ENCODE measurements at regions not wholly inside any gene's neighbourhood (a gene's known extent, or its start where the extent isn't known, plus 50 kb on each side); places are given as distances from the start of the nearest gene placed in this dataset.

- Histone ChIP-seq H3K4me2 (ENCODE audit: low read depth, low read length) (no peak overlapping the region), H3K9ac (ENCODE audit: low read length) (no peak overlapping the region), H3K4me3 (ENCODE audit: low read length) (no peak overlapping the region), H3K9me3 (replicated peaks; ENCODE audit: insufficient read depth, low read length) (no peaks in the 10 kb centered on the region), H3K36me3 (replicated peaks; ENCODE audit: insufficient read depth, low read length) (no peaks in the 10 kb centered on the region), H3K4me1 (ENCODE audit: low read length) (no peaks in the 10 kb centered on the region), H4K20me1 (ENCODE audit: insufficient read depth, low read length) (no peaks in the 10 kb centered on the region), H2AFZ (ENCODE audit: low read length) (no peak overlapping the region), H3K27ac (ENCODE audit: low read length) (no peak overlapping the region), H3F3A (ENCODE audit: insufficient read depth, low read length) (no peaks in the 10 kb centered on the region), H3K9me2 (replicated peaks; ENCODE audit: insufficient read depth, low read length) (no peaks in the 10 kb centered on the region), H3K27me3 (replicated peaks; ENCODE audit: insufficient read depth, low read length) (no peaks in the 10 kb centered on the region), H3K79me2 (ENCODE audit: low read length) (no peaks in the 10 kb centered on the region)
- DNase-seq, result no peak
- TF ChIP-seq, protein P1, sequence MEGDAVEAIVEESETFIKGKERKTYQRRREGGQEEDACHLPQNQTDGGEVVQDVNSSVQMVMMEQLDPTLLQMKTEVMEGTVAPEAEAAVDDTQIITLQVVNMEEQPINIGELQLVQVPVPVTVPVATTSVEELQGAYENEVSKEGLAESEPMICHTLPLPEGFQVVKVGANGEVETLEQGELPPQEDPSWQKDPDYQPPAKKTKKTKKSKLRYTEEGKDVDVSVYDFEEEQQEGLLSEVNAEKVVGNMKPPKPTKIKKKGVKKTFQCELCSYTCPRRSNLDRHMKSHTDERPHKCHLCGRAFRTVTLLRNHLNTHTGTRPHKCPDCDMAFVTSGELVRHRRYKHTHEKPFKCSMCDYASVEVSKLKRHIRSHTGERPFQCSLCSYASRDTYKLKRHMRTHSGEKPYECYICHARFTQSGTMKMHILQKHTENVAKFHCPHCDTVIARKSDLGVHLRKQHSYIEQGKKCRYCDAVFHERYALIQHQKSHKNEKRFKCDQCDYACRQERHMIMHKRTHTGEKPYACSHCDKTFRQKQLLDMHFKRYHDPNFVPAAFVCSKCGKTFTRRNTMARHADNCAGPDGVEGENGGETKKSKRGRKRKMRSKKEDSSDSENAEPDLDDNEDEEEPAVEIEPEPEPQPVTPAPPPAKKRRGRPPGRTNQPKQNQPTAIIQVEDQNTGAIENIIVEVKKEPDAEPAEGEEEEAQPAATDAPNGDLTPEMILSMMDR (IDR thresholded peaks at IDR 0.05; ENCODE audit: low read length), result no peak
- TF ChIP-seq EZH2 (optimal IDR thresholded peaks at IDR 0.05; ENCODE audit: low read depth, low read length) (no peak), EZH2phosphoT487 (IDR thresholded peaks at IDR 0.05; ENCODE audit: low read length) (no peak)
Observed at GRCh38 chr5:136894070-136894469, 528.7 kb upstream of the TRPC7 start.

- H3K36me3 ChIP-seq (replicated peaks; ENCODE audit: insufficient read depth, low read length), result no peaks in the 10 kb centered on the region
- H2AFZ ChIP-seq (ENCODE audit: low read length), result no peak overlapping the region
- no peaks in the 10 kb centered on the region for H3K79me2 ChIP-seq (ENCODE audit: low read length)
- H4K20me1 ChIP-seq (ENCODE audit: insufficient read depth, low read length), result no peaks in the 10 kb centered on the region
- H3K27ac ChIP-seq (ENCODE audit: low read length), result no peak overlapping the region
- no peaks in the 10 kb centered on the region for H3F3A ChIP-seq (ENCODE audit: insufficient read depth, low read length)
- no peak overlapping the region for H3K4me3 ChIP-seq (ENCODE audit: low read length)
- H3K4me2 ChIP-seq (ENCODE audit: low read depth, low read length), result no peak overlapping the region
- H3K4me1 ChIP-seq (ENCODE audit: low read length), result no peaks in the 10 kb centered on the region
- no peaks in the 10 kb centered on the region for H3K9me3 ChIP-seq (replicated peaks; ENCODE audit: insufficient read depth, low read length)
- TF ChIP-seq, protein P1 (IDR thresholded peaks at IDR 0.05; ENCODE audit: low read length), result no peak
- TF ChIP-seq EZH2phosphoT487 (IDR thresholded peaks at IDR 0.05; ENCODE audit: low read length) (no peak), EZH2 (optimal IDR thresholded peaks at IDR 0.05; ENCODE audit: low read depth, low read length) (no peak)
- no peak for DNase-seq
- no peaks in the 10 kb centered on the region for H3K9me2 ChIP-seq (replicated peaks; ENCODE audit: insufficient read depth, low read length)
- H3K9ac ChIP-seq (ENCODE audit: low read length), result no peak overlapping the region
- H3K27me3 ChIP-seq (replicated peaks; ENCODE audit: insufficient read depth, low read length), result no peaks in the 10 kb centered on the region
Observed at GRCh38 chr5:136892000-136892399, 526.7 kb upstream of the TRPC7 start.

- Histone ChIP-seq H3K4me3 (ENCODE audit: low read length) (no peak overlapping the region), H4K20me1 (ENCODE audit: insufficient read depth, low read length) (no peaks in the 10 kb centered on the region), H2AFZ (ENCODE audit: low read length) (no peak overlapping the region), H3F3A (ENCODE audit: insufficient read depth, low read length) (no peaks in the 10 kb centered on the region), H3K9me3 (replicated peaks; ENCODE audit: insufficient read depth, low read length) (no peaks in the 10 kb centered on the region), H3K27ac (ENCODE audit: low read length) (no peak overlapping the region), H3K79me2 (ENCODE audit: low read length) (no peaks in the 10 kb centered on the region), H3K9me2 (replicated peaks; ENCODE audit: insufficient read depth, low read length) (no peaks in the 10 kb centered on the region), H3K4me1 (ENCODE audit: low read length) (no peaks in the 10 kb centered on the region), H3K27me3 (replicated peaks; ENCODE audit: insufficient read depth, low read length) (no peaks in the 10 kb centered on the region), H3K36me3 (replicated peaks; ENCODE audit: insufficient read depth, low read length) (no peaks in the 10 kb centered on the region), H3K9ac (ENCODE audit: low read length) (no peak overlapping the region), H3K4me2 (ENCODE audit: low read depth, low read length) (no peak overlapping the region)
- no peak for TF ChIP-seq EZH2 (optimal IDR thresholded peaks at IDR 0.05; ENCODE audit: low read depth, low read length)
- TF ChIP-seq, protein P1 (IDR thresholded peaks at IDR 0.05; ENCODE audit: low read length), result no peak
- no peak for TF ChIP-seq EZH2phosphoT487 (IDR thresholded peaks at IDR 0.05; ENCODE audit: low read length)
- DNase-seq, result no peak
Observed at GRCh38 chr5:136891175-136891972, 526.0 kb upstream of the TRPC7 start.
